HEK293 (cell line): ENCODE measurements at regions not wholly inside any gene's neighbourhood (a gene's known extent, or its start where the extent isn't known, plus 50 kb on each side); places are given as distances from the start of the nearest gene placed in this dataset.

Experiments used
- CTCF ChIP-seq: fragments of 450-650 bp; formaldehyde crosslinking; IDR thresholded peaks from 2 replicates; pipeline ENCODE4 v1.5.1; 2016; ENCODE audit warnings: missing biosample characterization, missing genetic modification characterization
- ZNF16 ChIP-seq: fragments of 450-650 bp; formaldehyde crosslinking; IDR thresholded peaks from 2 replicates; pipeline ENCODE4 v1.5.1; 2016; ENCODE audit warnings: low read depth, missing biosample characterization, missing genetic modification characterization
- ZNF266 ChIP-seq: fragments of 450-650 bp; formaldehyde crosslinking; IDR thresholded peaks from 2 replicates; pipeline ENCODE4 v1.5.1; 2016; ENCODE audit warnings: missing biosample characterization, missing genetic modification characterization, low read depth
- ZNF274 ChIP-seq, 2 experiments: fragments of 200-500 bp in 1 of 2; fragments of 450-650 bp in 1 of 2; sonication (Bioruptor generic) in 1 of 2; formaldehyde crosslinking in 1 of 2; IDR thresholded peaks; 2 replicates each; pipeline versions ENCODE4 v1.5.1 to v1.6.1; 2014 to 2016; ENCODE audit warnings: borderline replicate concordance in 1 of 2, inconsistent platforms in 1 of 2, low read length in 1 of 2, missing biosample characterization in 1 of 2, missing genetic modification characterization in 1 of 2
- ZNF292 ChIP-seq: fragments of 450-650 bp; formaldehyde crosslinking; IDR thresholded peaks from 2 replicates; pipeline ENCODE4 v1.5.1; 2016; ENCODE audit warnings: low read depth, missing biosample characterization, missing genetic modification characterization, borderline replicate concordance
- ZNF777 ChIP-seq: fragments of 450-650 bp; formaldehyde crosslinking; IDR thresholded peaks from 2 replicates; pipeline ENCODE4 v1.5.1; 2017; ENCODE audit warnings: missing biosample characterization, missing genetic modification characterization, borderline replicate concordance

- TF ChIP-seq ZNF292 (tag by site-specific recombination) (no peak), ZNF274 (IDR thresholded peaks at IDR 0.05; ENCODE audit: low read length) (no peak), ZNF274 (tag by site-specific recombination; IDR thresholded peaks at IDR 0.05; ENCODE audit: borderline replicate concordance) (no peak), CTCF (tag by site-specific recombination) (no peak), ZNF777 (no peak), ZNF16 (tag by site-specific recombination) (no peak), ZNF266 (tag by site-specific recombination) (no peak)
These were observed 250.3 kb downstream of the STK31 start for GRCh38 chr7:23960361-23960760.
